CD4-positive, alpha-beta memory T cell (primary cell): ENCODE measurements at regions not wholly inside any gene's neighbourhood (a gene's known extent, or its start where the extent isn't known, plus 50 kb on each side); places are given as distances from the start of the nearest gene placed in this dataset.

Experiments used
- CTCF ChIA-PET: fragments of 350-600 bp; sonication (Branson Sonifier 250); formaldehyde crosslinking; loops from one replicate; lab custom pipeline; 2021; ENCODE audit warnings: inconsistent platforms; ENCODE audit not compliant: partially characterized antibody; lab: Charles Lee
- POLR2A ChIA-PET: fragments of 350-600 bp; sonication (Branson Sonifier 250); formaldehyde crosslinking; loops from one replicate; lab custom pipeline; 2021; ENCODE audit not compliant: partially characterized antibody; lab: Charles Lee
- DNase-seq, 5 donors: peaks; one replicate each; pipeline versions ENCODE4 v3.0.0 to v3.0.0-alpha.2; 2020 to 2022; ENCODE audit warnings: mixed read lengths in 1 of 5
- H3K27ac ChIP-seq: one replicate; pipeline ENCODE4 v1.7.0; 2013; ENCODE audit warnings: low read depth, low read length
- H3K27me3 ChIP-seq: 2 replicates; pipeline ENCODE4 v1.7.0; 2013; ENCODE audit warnings: mild to moderate bottlenecking, low read length, moderate library complexity; ENCODE audit not compliant: insufficient read depth
- H3K36me3 ChIP-seq: 2 replicates; pipeline ENCODE4 v1.7.0; 2013; ENCODE audit warnings: mild to moderate bottlenecking, low read length, moderate library complexity; ENCODE audit not compliant: insufficient read depth
- H3K4me1 ChIP-seq: 2 replicates; pipeline ENCODE4 v1.7.0; 2013; ENCODE audit warnings: mild to moderate bottlenecking, low read length, moderate library complexity; ENCODE audit not compliant: insufficient read depth
- H3K4me3 ChIP-seq, 2 donors: one replicate each; pipeline ENCODE4 v1.7.0; 2013; ENCODE audit warnings: low read length in 2 of 2, mild to moderate bottlenecking in 1 of 2
- H3K9me3 ChIP-seq, 2 donors: one replicate each; pipeline ENCODE4 v1.7.0; 2013; ENCODE audit warnings: low read length in 2 of 2, control low read depth in 1 of 2; ENCODE audit not compliant: control insufficient read depth in 1 of 2
- H3K27ac Mint-ChIP-seq, 7 donors: one replicate each; pipeline ENCODE4 v1.8.0; 2020 to 2021; ENCODE audit warnings: mixed read lengths in 7 of 7, mild to moderate bottlenecking in 6 of 7, inconsistent platforms in 3 of 7, moderate library complexity in 3 of 7
- H3K27me3 Mint-ChIP-seq, 2 donors: one replicate each; pipeline ENCODE4 v1.8.0; 2020 to 2021; ENCODE audit warnings: mixed read lengths in 2 of 2
- H3K36me3 Mint-ChIP-seq, 2 donors: one replicate each; pipeline ENCODE4 v1.8.0; 2020 to 2021; ENCODE audit warnings: mixed read lengths in 2 of 2, inconsistent platforms in 1 of 2, mild to moderate bottlenecking in 1 of 2
- H3K4me1 Mint-ChIP-seq, 4 donors: one replicate each; pipeline ENCODE4 v1.8.0; 2020 to 2021; ENCODE audit warnings: mixed read lengths in 4 of 4, mild to moderate bottlenecking in 1 of 4
- H3K4me3 Mint-ChIP-seq, 8 donors: one replicate each; pipeline ENCODE4 v1.8.0; 2020 to 2021; ENCODE audit warnings: mixed read lengths in 8 of 8, mild to moderate bottlenecking in 7 of 8, moderate library complexity in 6 of 8, inconsistent platforms in 3 of 8
- H3K9me3 Mint-ChIP-seq, 8 donors: one replicate each; pipeline ENCODE4 v1.8.0; 2020 to 2021; ENCODE audit warnings: mixed read lengths in 8 of 8, mild to moderate bottlenecking in 5 of 8, inconsistent platforms in 3 of 8, moderate library complexity in 1 of 8
- intact Hi-C: fragments of 100-400 bp; cut with micrococcal nuclease; formaldehyde crosslinking; loops from one replicate; pipeline ENCODE4 v1.15.1; 2023

DNA sequence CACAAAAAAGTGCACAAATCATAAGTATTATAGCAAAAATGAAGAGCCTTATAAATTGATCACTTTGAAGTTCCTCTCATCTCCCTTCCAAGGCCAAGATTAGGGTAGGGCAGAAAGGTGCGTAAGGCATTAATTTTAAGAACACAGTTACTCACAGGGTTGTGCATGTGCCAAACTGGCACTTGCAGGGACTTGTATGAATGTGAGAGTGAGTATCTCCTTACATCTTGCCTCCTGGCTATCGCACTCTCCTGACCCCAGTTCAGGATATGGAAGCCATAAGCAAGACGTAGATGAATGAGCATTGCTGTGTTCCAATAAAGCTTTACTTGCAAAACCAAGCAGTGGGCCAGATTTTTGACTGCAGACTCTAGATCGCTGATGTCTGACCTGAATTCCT, 510.1 kb upstream of the AADAT start:
- H3K9me3 ChIP-seq, result no peaks in the 10 kb centered on the region
- Mint-ChIP-seq H3K4me1 (no peaks in the 10 kb centered on the region), H3K36me3 (no peaks in the 10 kb centered on the region), H3K9me3 (peaks cover 0 to 11% (median 4%) of the 10 kb centered on the region in 8 donors), H3K4me3 (no peak overlapping the region), H3K27ac (no peak overlapping the region), H3K27me3 (no peaks in the 10 kb centered on the region)
- CTCF ChIA-PET, result no interaction called here
- H3K36me3 ChIP-seq, result no peaks in the 10 kb centered on the region
- no peak for DNase-seq
- POLR2A ChIA-PET, result no interaction called here
- H3K4me1 ChIP-seq, result no peaks in the 10 kb centered on the region
- H3K27ac ChIP-seq, result no peak overlapping the region
- no peak overlapping the region for H3K4me3 ChIP-seq
- H3K27me3 ChIP-seq, result no peaks in the 10 kb centered on the region
- intact Hi-C loops, result no loop called here

DNA sequence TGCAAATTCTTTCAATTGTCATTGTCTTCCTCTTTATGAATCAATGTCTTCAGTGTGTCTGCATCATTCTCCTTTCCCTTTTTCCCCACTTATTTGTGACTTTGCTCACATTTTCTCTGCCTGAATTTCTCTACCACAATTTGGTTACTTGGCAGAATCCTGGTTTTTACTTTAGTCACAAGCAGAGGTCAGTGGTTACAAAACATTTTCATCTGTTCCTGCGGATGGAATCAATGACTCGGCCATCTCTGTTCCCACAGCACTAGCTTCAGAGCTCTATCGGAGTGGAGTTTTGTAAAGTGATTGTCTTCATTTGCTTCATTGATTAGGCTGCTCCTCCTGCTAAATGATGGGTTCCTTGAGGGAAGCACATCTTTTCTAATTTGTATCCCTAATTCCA, 501.3 kb upstream of the AADAT start:
- no peaks in the 10 kb centered on the region for H3K36me3 ChIP-seq
- no peak for DNase-seq
- H3K4me3 ChIP-seq, result no peak overlapping the region
- CTCF ChIA-PET, result no interaction called here
- no peaks in the 10 kb centered on the region for H3K36me3 Mint-ChIP-seq
- intact Hi-C loops, result no loop called here
- no peaks in the 10 kb centered on the region for H3K27me3 Mint-ChIP-seq
- no peak overlapping the region for H3K27ac ChIP-seq
- no peak overlapping the region for H3K4me3 Mint-ChIP-seq
- no peak overlapping the region for H3K27ac Mint-ChIP-seq
- H3K9me3 Mint-ChIP-seq, result peaks cover 4 to 16% (median 8%) of the 10 kb centered on the region in 8 donors
- no peaks in the 10 kb centered on the region for H3K4me1 Mint-ChIP-seq
- no peaks in the 10 kb centered on the region for H3K9me3 ChIP-seq
- POLR2A ChIA-PET, result no interaction called here
- H3K27me3 ChIP-seq, result no peaks in the 10 kb centered on the region
- no peaks in the 10 kb centered on the region for H3K4me1 ChIP-seq

DNA sequence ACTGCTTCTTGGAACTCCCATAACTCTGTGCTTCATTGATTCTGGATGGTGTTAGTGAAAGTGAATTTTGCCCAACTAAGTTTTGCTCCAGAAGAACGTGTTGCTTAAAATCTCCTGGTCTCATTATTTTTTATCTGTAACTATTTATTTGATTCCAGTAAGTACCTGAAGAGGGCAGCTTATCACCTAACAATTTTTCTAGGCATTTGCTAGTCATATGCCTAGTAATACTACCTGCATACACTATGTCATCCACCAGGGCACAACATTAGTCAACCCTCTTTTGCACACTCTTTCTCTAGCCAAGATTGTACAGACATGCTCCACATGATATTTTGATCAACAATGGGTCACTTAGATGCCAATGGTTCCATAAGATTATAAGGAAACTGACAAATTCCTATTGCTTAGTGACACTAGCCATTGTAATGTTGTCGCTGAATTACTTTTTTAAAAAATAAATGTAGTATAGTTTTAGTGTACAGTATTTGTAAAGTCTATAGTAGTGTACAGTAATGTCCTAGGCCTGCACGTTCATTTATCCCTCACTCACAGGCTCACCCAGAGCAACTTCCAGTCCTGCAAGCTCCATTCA, 499.9 kb upstream of the AADAT start:
- DNase-seq, result no peak
- no peaks in the 10 kb centered on the region for H3K4me1 Mint-ChIP-seq
- no peak overlapping the region for H3K4me3 Mint-ChIP-seq
- Histone ChIP-seq H3K4me3 (no peak overlapping the region), H3K4me1 (no peaks in the 10 kb centered on the region), H3K9me3 (no peaks in the 10 kb centered on the region), H3K27ac (no peak overlapping the region), H3K27me3 (no peaks in the 10 kb centered on the region), H3K36me3 (no peaks in the 10 kb centered on the region)
- no peaks in the 10 kb centered on the region for H3K36me3 Mint-ChIP-seq
- H3K27me3 Mint-ChIP-seq, result no peaks in the 10 kb centered on the region
- ChIA-PET CTCF (no interaction called here), POLR2A (no interaction called here)
- no peak overlapping the region for H3K27ac Mint-ChIP-seq
- intact Hi-C loops, result no loop called here
- peaks cover under 1 to 16% (median 8%) of the 10 kb centered on the region in 8 donors for H3K9me3 Mint-ChIP-seq

DNA sequence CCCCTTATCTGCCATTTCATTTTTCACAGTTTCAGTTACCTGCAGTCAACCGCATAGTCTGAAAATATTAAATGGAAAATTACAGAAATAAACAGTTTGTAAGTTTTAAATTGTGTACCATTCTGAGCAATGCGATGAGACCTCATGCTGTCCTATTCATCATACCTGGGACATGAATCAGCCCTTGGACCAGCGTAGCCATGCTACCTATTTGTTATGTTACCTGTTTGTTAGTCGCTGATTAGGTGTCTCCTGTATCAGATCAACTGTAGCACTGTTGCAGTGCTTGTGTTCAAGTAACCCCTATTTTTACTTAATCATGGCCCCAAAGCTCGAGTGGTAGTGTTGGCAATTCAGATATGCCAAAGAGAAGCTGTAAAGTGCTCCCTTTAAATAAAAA, 492.2 kb upstream of the AADAT start:
- DNase-seq, result no peak
- Histone ChIP-seq H3K27ac (no peak overlapping the region), H3K27me3 (no peaks in the 10 kb centered on the region), H3K9me3 (no peaks in the 10 kb centered on the region), H3K4me1 (no peaks in the 10 kb centered on the region), H3K36me3 (no peaks in the 10 kb centered on the region), H3K4me3 (no peak overlapping the region)
- no peaks in the 10 kb centered on the region for H3K27me3 Mint-ChIP-seq
- H3K9me3 Mint-ChIP-seq, result peaks cover 0 to 24% (median 8%) of the 10 kb centered on the region in 8 donors
- intact Hi-C loops, result no loop called here
- POLR2A ChIA-PET, result no interaction called here
- no peak overlapping the region for H3K27ac Mint-ChIP-seq
- H3K4me3 Mint-ChIP-seq, result no peak overlapping the region
- CTCF ChIA-PET, result no interaction called here
- H3K4me1 Mint-ChIP-seq, result no peaks in the 10 kb centered on the region
- no peaks in the 10 kb centered on the region for H3K36me3 Mint-ChIP-seq

DNA sequence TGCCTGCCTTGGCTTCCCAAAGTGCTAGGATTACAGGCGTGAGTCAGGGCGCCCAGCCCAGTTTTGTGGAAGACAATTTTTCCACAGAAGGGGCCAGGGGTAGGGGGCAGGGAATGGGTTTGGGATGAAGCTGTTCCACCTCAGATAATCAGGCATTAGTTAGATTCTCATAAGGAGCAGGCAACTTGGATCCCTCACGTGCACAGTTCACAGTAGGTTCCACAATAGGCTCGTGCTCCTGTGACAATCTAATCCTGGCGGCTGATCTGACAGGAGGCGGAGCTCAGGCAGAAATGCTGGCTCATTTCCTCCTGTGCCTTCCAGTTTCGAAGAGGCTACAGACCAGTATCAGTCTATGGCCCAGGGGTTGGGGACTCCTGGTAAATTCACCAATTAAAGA, 491.6 kb upstream of the AADAT start:
- Mint-ChIP-seq H3K4me1 (no peaks in the 10 kb centered on the region), H3K4me3 (no peak overlapping the region), H3K27ac (no peak overlapping the region), H3K36me3 (no peaks in the 10 kb centered on the region), H3K9me3 (peaks cover 0 to 24% (median 8%) of the 10 kb centered on the region in 8 donors), H3K27me3 (no peaks in the 10 kb centered on the region)
- CTCF ChIA-PET, result no interaction called here
- Histone ChIP-seq H3K4me3 (no peak overlapping the region), H3K27ac (no peak overlapping the region), H3K27me3 (no peaks in the 10 kb centered on the region), H3K9me3 (no peaks in the 10 kb centered on the region), H3K4me1 (no peaks in the 10 kb centered on the region), H3K36me3 (no peaks in the 10 kb centered on the region)
- DNase-seq, result no peak
- POLR2A ChIA-PET, result no interaction called here
- intact Hi-C loops, result no loop called here

DNA sequence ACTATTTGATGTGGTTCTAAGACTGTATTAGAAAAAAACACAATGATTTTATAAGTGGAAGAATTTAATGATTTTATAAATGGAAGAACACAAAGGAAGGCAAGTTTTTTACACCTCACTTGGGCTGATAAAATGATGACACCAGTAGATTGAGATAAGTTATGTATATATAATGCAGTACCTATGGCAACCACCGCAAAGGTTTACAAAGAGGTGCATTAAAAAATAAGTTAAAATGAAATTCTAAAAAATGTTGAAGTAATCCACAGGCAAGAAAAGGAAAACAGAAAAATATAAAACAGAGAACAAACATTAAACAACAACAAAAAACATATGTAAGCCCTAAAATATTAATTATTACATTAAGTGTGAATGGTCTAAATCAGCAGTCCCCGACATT, 490.9 kb upstream of the AADAT start:
- H3K27me3 Mint-ChIP-seq, result no peaks in the 10 kb centered on the region
- Histone ChIP-seq H3K27me3 (no peaks in the 10 kb centered on the region), H3K9me3 (no peaks in the 10 kb centered on the region), H3K4me1 (no peaks in the 10 kb centered on the region), H3K4me3 (no peak overlapping the region), H3K27ac (no peak overlapping the region), H3K36me3 (no peaks in the 10 kb centered on the region)
- no peak overlapping the region for H3K27ac Mint-ChIP-seq
- POLR2A ChIA-PET, result no interaction called here
- CTCF ChIA-PET, result no interaction called here
- no peaks in the 10 kb centered on the region for H3K36me3 Mint-ChIP-seq
- intact Hi-C loops, result no loop called here
- H3K9me3 Mint-ChIP-seq, result peaks cover 0 to 24% (median 9%) of the 10 kb centered on the region in 8 donors
- DNase-seq, result no peak
- no peaks in the 10 kb centered on the region for H3K4me1 Mint-ChIP-seq
- no peak overlapping the region for H3K4me3 Mint-ChIP-seq

DNA sequence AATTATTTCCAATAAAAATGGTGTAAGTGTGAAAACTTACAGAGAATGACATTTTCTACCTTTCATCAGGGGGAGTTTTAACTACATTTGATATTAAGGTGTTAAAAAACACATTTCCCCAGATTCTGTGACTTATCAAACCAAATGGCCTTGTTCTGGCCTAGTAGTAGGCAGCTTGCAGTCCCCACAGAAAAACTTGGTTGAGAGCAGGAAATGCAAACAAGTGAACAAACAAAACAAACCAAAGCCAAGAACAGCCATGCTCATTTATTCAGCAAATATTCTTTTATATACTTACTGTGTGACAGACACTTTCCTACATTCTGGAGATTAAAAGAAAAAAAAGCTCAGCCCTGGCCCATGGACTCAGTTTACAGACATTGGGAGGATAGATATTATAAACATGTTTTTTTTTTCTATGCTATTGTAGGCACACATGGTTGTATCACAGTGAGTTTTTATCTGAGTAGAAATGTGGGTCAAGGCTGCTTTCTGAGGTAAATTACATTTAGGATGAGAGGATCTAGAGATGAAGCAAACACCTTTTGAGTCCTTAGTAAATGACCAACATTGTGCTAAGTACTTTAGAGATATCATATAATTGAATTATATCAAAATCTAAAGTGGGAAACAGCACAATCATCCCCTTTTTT, 449.2 kb upstream of the AADAT start:
- Mint-ChIP-seq H3K36me3 (peaks cover 0 to 2% of the 10 kb centered on the region in 2 donors), H3K9me3 (peaks cover 0 to 20% (median 9%) of the 10 kb centered on the region in 8 donors), H3K27ac (no peak overlapping the region), H3K4me3 (no peak overlapping the region), H3K27me3 (no peaks in the 10 kb centered on the region), H3K4me1 (no peaks in the 10 kb centered on the region)
- Histone ChIP-seq H3K27ac (no peak overlapping the region), H3K4me3 (no peak overlapping the region), H3K36me3 (no peaks in the 10 kb centered on the region), H3K4me1 (no peaks in the 10 kb centered on the region), H3K9me3 (no peaks in the 10 kb centered on the region), H3K27me3 (no peaks in the 10 kb centered on the region)
- CTCF ChIA-PET, result no interaction called here
- POLR2A ChIA-PET, result no interaction called here
- DNase-seq, result no peak
- intact Hi-C loops, result no loop called here
